KOPT-K1 (cell line): ENCODE measurements at regions not wholly inside any gene's neighbourhood (a gene's known extent, or its start where the extent isn't known, plus 50 kb on each side); places are given as distances from the start of the nearest gene placed in this dataset.

Experiments used
- H3K27ac ChIP-seq: fragments of 200-600 bp; sonication (generic); 2 replicates; pipeline ENCODE4 v1.5.1; 2016; ENCODE audit warnings: antibody characterized with exemption, mild to moderate bottlenecking, low read depth, low read length; ENCODE audit not compliant: poor library complexity, severe bottlenecking
- H3K36me3 ChIP-seq: fragments of 200-600 bp; sonication (generic); 2 replicates; pipeline ENCODE4 v1.5.1; 2017; ENCODE audit warnings: antibody characterized with exemption, mild to moderate bottlenecking, low read length, moderate library complexity; ENCODE audit not compliant: insufficient read depth
- H3K9me3 ChIP-seq: fragments of 200-600 bp; sonication (generic); 2 replicates; pipeline ENCODE4 v1.5.1; 2017; ENCODE audit warnings: antibody characterized with exemption, low read length, mild to moderate bottlenecking; ENCODE audit not compliant: insufficient read depth, poor library complexity, severe bottlenecking

GRCh38 chr1:218624052-218624451 is 278.9 kb downstream of the TGFB2 start:
- Histone ChIP-seq H3K27ac (no peak overlapping the region), H3K36me3 (no peaks in the 10 kb centered on the region), H3K9me3 (no peaks in the 10 kb centered on the region)

- no peaks in the 10 kb centered on the region for H3K9me3 ChIP-seq
- H3K36me3 ChIP-seq: no peaks in the 10 kb centered on the region
- no peak overlapping the region for H3K27ac ChIP-seq
Observed at GRCh38 chr1:218625393-218625792, 280.3 kb downstream of the TGFB2 start.

DNA sequence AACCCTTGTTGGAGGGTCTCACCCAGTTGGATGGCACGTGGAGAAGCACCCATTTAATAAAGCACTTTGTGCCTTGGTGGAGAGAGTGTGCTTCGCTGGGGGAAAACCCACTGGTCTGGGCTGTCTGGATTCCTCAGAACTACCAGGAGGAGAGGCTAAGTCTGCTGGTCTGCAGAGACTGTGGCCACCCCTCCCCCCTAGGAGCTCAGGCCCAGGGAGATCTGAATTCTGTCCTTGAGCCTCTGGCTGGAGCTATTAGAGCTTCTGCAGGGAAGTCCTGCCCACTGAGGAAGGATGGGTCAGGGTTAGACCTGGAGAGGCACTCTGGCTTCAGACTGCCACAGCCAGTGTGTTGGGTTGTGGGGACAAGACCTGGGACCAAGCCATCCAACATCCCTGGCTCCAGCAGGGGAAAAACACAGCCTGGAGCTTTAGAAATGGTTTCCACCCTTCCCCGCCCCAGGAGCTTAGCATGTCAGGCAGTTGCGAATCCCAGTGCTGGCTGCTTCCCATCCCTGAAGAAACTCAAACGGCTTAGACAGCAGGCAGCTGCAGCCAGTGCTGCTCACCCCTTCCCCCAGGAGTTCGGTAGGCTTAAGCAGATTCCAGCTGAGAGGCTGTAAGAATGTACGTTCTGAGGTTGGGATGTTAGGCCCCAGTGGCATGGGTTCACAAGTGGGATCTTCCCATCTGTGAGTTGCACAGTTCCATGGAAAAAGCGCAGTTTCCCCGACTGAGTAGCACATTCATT is 288.3 kb downstream of the TGFB2 start:
- Histone ChIP-seq H3K36me3 (no peaks in the 10 kb centered on the region), H3K9me3 (no peaks in the 10 kb centered on the region), H3K27ac (no peak overlapping the region)

DNA sequence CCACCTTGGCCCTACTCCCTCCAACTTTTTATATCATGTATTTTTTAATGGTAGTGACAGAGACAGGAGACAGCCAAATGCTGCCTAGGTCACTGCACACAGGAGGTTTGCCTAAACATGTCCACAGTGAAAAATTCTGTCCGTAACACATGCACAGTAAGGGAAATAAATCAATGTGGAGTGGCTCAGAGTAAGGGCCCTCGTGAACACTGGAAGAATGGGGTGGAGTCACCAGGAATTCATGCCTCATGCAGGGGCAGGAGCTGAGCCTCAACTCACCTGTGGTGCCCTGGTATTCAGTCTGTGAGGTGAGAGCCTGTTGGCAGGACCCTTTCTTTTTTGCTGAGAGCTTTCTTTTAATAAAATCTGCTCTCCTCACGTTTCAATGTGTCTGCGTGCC is 289.1 kb downstream of the TGFB2 start:
- H3K27ac ChIP-seq: no peak overlapping the region
- H3K9me3 ChIP-seq: no peaks in the 10 kb centered on the region
- H3K36me3 ChIP-seq: no peaks in the 10 kb centered on the region

GRCh38 chr1:218636548-218636947 is 291.4 kb downstream of the TGFB2 start:
- Histone ChIP-seq H3K36me3 (no peaks in the 10 kb centered on the region), H3K9me3 (no peaks in the 10 kb centered on the region), H3K27ac (no peak overlapping the region)

DNA sequence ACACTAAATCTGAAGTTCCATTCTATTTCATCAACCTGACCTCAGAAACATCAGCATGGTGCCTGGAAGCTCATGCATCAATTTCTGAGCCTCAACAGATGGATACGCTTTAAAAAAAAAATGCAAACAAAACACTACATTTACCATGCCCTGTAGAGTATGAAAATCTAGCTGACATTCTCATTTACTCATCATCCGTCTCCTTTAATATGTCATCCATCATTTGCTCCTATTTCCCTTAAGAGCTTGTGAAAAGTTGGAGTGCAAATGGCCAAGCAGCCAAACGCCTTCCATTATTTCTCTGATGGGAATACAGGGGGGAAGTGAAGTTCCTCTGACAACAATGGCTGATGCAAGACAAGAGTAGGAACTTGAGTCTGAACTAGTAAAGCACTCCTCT is 295.0 kb downstream of the TGFB2 start:
- H3K27ac ChIP-seq: no peak overlapping the region

DNA sequence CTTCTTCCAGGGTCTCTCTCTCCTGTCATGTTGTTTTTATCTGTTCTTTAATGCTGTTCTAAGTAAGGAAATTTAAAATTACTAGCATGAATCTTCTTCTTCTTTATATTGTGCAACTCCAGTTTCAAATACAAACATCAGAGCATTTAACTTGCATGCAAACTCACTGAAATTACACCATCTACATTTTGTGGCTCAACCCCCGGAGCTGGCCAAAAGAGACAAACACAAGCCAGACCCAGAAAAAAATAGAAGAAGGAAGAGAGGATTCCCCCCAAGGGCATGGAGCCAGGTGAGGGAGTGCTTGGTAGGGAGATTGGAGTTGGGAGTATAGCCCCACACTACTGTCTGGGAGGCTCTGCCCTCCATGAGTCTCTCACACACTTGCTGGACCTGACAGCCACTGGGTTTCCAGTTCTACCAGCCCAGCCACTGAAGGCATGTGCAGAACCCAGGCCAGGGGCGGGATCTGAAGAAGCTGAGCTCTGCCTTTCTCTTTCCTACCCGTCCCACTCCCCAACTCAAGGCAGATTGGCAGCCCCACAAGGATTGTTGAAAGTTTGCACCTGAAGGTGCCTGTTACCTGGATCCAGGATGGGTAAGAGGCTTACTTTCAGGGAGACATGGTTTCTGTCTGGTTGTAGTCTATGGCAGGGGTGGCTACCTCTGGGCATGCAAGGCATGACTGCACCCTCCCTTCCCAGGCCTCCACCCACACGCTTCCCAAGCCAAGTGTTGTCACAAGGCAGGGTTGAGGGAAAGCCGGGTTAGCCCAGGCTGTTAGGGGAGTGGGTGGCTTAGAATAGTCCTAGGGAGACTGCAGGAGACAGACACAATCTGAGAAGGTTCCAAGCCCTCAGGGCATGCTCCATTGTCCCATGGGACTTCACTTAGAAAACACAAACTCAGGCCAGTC is 297.2 kb downstream of the TGFB2 start:
- H3K36me3 ChIP-seq: no peaks in the 10 kb centered on the region
- H3K9me3 ChIP-seq: no peaks in the 10 kb centered on the region
- no peak overlapping the region for H3K27ac ChIP-seq

More for the DNA sequence above, 295.0 kb downstream of the TGFB2 start:
- Histone ChIP-seq H3K36me3 (no peaks in the 10 kb centered on the region), H3K9me3 (no peaks in the 10 kb centered on the region)

DNA sequence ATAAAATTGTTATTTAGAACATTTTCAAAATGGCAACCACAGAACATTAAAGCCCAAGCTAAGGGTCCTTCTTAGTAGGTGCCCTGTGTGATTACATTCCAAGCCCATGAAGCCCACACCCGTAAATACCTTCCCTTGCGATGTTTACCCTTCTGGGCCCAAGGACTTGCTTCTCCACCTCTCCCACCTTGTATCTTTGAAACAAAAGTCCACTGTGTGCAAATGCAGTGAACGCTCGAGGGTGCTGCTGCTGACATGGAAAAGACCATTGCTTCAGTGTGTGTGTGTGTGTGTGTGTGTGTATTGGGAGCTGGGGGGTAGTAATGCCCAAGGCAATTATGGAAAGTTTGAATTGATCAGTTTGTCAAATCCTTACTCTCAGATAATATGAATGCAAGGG is 298.1 kb downstream of the TGFB2 start:
- Histone ChIP-seq H3K27ac (no peak overlapping the region), H3K9me3 (no peaks in the 10 kb centered on the region), H3K36me3 (no peaks in the 10 kb centered on the region)

DNA sequence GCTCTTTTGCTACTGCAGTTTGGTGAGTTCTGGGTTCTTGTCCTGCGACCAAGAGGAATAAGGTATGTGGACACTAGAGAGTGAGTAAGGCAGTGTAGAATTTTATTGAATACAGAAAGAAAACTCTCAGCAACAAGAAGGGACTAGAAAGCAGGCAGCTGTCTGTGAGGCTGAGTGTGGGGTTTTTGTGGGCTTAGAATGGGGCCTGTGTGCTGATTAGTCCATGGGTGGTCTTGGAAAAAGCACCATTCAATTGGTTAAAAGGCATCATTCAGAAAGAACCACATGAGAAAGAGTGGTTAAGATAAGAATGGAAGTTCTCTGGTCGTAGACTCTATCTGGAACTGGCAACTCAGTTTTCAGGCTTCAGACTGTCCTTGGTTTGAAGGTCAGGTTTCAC is 298.8 kb downstream of the TGFB2 start:
- Histone ChIP-seq H3K27ac (no peak overlapping the region), H3K9me3 (no peaks in the 10 kb centered on the region), H3K36me3 (no peaks in the 10 kb centered on the region)

GRCh38 chr1:218646288-218646687 is 301.2 kb downstream of the TGFB2 start:
- no peaks in the 10 kb centered on the region for H3K36me3 ChIP-seq
- no peak overlapping the region for H3K27ac ChIP-seq
- H3K9me3 ChIP-seq: no peaks in the 10 kb centered on the region

DNA sequence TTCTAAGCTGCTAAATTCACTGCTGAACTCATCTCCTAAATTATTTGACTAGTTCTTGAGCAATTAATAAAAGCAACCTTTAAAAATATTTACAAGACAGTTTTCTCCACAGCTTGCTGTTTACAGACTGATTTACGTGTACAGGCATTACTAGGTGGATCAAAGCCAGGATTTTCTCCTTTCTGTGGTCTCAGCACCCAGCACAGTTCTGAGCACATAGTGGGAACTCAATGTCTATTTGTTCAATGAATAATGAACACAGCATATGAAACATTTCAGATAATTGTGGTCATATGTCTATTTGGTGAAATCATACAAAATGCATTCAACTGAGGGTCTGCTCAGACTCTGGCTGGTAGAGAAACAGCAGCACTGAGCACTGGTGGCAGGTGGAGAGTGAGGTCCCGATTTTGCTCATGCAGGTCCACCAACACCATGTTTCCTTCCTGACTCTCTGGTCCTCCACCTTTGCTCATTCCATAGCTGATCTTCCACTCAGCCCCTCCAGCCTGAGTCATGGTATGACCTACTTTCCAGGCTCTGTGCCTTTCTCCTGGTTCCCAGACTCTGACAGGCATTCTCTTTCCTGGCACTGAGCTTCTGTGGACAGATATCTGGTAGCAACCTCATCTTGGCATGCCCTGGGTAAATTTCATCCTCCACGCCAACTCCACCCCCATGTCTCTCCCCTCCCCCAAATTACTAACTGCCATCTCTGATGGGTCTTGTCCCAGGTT is 311.3 kb downstream of the TGFB2 start:
- no peaks in the 10 kb centered on the region for H3K36me3 ChIP-seq
- H3K27ac ChIP-seq: no peak overlapping the region

GRCh38 chr1:218658269-218658668 is 313.1 kb downstream of the TGFB2 start:
- Histone ChIP-seq H3K36me3 (no peaks in the 10 kb centered on the region), H3K27ac (no peak overlapping the region), H3K9me3 (no peaks in the 10 kb centered on the region)

More for the DNA sequence above, 311.3 kb downstream of the TGFB2 start:
- no peaks in the 10 kb centered on the region for H3K9me3 ChIP-seq

DNA sequence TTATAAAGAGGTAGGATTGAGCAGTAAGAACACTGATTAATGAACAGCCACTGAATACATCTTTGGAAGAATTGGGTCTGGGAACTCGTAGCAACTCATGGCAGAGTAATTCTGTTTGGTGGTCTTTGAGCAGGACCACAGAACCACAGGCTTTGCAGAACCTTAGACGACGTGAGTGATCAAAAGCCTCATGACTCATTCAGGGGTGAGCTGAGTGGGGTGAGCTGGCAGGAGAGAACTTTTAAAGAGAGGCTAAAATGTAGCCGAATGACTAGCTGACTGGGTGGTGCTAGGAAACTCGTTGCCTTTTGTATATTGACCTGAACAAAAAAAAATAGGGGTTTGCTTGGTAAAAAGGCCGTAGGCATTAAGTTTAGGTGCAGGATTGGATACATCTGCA is 313.8 kb downstream of the TGFB2 start:
- Histone ChIP-seq H3K27ac (no peak overlapping the region), H3K9me3 (no peaks in the 10 kb centered on the region), H3K36me3 (no peaks in the 10 kb centered on the region)

DNA sequence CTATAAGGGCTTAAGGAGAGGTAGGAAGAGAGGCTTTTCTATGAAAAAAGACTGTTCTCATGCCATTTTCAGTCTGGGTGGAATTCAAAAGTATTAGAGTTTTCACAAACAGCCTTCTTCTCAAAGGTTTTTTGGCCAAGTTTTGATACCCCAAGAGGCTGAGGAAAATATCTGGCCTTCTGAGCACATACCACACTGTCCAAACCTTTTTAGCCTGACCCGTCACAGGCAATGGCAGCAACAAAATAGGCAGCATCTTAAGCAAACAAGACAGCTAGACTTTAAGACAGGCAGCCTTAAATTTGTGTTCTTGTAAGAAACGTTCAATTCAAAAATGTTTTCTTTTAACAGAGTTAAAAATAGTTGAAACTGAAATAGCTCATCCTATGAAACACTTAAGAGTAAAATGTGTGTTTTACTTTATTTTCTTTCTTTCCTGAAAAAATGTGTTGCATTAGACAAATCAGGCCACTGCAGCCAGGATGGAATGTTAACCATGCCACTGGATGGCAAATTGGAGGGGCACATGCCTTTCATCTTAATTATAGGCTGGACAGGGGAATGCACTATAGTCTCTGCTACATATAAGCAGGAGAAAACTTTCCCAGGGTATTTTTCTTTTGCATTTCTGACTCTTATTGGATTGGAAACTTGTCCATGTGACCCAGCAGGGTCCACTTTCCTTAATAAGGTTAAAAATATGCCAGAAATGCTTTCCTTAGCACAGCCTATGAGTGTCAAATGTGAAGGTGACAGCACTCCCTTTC is 315.0 kb downstream of the TGFB2 start:
- no peaks in the 10 kb centered on the region for H3K36me3 ChIP-seq
- no peaks in the 10 kb centered on the region for H3K9me3 ChIP-seq
- no peak overlapping the region for H3K27ac ChIP-seq
